ENCODE measurements at regions not wholly inside any gene's neighbourhood (a gene's known extent, or its start where the extent isn't known, plus 50 kb on each side); places are given as distances from the start of the nearest gene placed in this dataset.

DNA sequence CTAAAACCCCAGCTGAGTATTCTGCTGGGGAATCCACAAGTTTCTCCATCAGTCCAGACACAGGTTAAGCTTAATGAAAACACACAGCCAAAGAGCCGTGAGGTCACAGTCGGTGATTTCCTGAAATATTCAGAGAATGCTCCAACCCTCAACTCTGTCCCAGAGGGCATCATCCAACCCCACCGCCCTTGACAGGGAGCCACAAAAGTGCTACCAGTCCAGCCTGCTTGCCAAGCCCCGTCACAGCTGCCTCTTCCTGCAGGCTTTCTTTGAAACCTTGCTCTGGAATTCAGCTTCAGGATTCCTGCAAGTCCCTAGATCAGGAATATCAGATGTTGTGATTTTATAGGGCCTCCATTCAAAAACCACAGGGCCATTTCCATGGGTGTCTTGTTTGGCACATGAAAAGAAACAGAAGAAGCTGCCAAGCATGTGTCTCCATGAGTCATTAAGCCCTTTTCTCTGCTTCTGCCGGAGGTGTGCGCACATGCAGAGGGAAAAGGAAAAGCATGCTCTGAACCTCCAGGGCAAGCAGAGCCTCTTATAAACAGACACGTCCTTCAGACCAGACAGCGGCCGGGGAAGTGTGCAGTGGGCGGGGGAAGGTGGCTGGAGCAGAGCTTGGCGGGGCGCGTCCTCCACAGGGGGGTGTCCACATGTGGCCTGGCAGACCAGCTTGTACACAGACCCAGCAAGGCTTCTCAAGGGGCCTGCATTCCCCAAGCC is 164.7 kb downstream of the KATNAL1 start:
- TF ChIP-seq, protein P1, sequence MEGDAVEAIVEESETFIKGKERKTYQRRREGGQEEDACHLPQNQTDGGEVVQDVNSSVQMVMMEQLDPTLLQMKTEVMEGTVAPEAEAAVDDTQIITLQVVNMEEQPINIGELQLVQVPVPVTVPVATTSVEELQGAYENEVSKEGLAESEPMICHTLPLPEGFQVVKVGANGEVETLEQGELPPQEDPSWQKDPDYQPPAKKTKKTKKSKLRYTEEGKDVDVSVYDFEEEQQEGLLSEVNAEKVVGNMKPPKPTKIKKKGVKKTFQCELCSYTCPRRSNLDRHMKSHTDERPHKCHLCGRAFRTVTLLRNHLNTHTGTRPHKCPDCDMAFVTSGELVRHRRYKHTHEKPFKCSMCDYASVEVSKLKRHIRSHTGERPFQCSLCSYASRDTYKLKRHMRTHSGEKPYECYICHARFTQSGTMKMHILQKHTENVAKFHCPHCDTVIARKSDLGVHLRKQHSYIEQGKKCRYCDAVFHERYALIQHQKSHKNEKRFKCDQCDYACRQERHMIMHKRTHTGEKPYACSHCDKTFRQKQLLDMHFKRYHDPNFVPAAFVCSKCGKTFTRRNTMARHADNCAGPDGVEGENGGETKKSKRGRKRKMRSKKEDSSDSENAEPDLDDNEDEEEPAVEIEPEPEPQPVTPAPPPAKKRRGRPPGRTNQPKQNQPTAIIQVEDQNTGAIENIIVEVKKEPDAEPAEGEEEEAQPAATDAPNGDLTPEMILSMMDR (IDR thresholded peaks at IDR 0.05) = no peak
- no peak for TF ChIP-seq EP300 (IDR thresholded peaks at IDR 0.05; ENCODE audit: low read depth)

Data from transverse colon (tissue), 3 donors.